ENCODE measurements at regions not wholly inside any gene's neighbourhood (a gene's known extent, or its start where the extent isn't known, plus 50 kb on each side); places are given as distances from the start of the nearest gene placed in this dataset.

DNA sequence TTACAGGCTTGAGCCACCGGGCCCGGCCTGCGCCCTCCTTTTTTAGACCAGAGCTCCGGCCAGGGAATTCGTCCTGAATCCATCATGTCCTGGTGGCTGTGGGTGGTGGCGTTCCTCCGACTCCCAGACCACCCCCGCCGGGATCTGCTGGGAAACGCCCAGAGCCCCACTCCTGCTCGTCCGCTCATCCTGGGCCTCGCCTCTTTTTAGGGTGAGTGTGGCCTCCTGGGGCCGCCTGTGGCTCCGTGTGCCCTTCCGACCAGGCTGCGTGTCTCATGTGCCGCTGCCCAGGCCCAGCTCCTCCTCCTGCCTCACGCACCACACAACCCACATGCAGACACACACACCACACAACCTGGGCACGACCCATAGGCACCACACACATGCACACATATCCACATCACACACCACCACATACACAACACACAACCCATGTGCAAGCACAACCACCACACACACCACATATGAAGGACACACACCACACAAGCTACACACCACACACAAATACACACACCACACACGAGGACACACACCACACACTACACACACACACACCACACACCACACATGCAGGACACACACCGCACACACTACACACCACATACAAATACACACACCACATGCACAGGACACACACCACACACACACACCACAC is 946.2 kb downstream of the BRD1 start:
- TF ChIP-seq EP300 (IDR thresholded peaks at IDR 0.05) = no peak
- no peak for TF ChIP-seq CTCF (IDR thresholded peaks at IDR 0.05)
- TF ChIP-seq POLR2A (IDR thresholded peaks at IDR 0.05) = no peak
